Esophagus squamous epithelium (tissue), 4 donors: ENCODE measurements at regions not wholly inside any gene's neighbourhood (a gene's known extent, or its start where the extent isn't known, plus 50 kb on each side); places are given as distances from the start of the nearest gene placed in this dataset.

Experiments
- POLR2A ChIP-seq, 4 donors: fragments of 450-650 bp; IDR thresholded peaks; one replicate each; pipeline ENCODE4 v1.6.1; 2017; ENCODE audit warnings: antibody characterized with exemption in 4 of 4, mild to moderate bottlenecking in 4 of 4, moderate library complexity in 3 of 4
- TF ChIP-seq, protein P1 (sequence below), 6 experiments: fragments of 450-650 bp in 4 of 6; fragments of 200-600 bp in 2 of 6; sonication (generic) in 2 of 6; IDR thresholded peaks; one replicate each; pipeline ENCODE4 v1.5.1; 2016 to 2019; ENCODE audit warnings: antibody characterized with exemption in 6 of 6, mild to moderate bottlenecking in 4 of 6, moderate library complexity in 4 of 6

DNA sequence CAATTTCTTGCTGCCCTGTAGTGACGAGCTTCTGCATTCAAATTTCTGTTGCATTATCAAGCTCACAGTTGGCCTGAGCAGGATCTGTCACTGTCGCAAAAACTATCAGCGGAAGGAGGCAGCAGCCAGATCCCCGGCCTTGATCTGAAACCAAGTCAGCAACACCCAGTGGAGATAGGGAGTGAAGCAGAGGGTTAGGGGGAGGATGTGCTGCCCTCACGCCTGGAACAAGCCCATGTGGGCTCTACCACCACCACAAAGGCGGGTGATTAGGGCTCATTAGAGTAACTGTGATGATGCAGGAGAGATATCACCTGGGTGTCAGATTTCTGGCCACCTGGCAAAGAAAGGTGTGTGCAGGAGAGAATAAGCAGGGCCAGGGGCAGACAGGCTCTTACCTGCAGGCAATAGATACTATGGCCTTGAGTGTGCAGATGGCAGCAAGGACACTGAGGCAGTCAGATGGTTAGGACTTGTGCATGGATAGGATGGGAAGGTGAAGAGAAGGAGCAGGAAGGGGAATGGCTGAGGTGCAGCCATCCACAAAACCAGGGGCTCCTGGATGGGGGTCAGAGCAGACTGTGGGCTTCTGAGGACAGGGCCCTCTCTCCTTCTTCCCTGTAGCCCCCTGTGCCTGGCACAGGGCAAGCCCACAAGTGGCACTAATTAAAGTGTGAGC lies 417.3 kb downstream of the RPS24 start:
- TF ChIP-seq POLR2A (IDR thresholded peaks at IDR 0.05), result no peak
- TF ChIP-seq, protein P1, sequence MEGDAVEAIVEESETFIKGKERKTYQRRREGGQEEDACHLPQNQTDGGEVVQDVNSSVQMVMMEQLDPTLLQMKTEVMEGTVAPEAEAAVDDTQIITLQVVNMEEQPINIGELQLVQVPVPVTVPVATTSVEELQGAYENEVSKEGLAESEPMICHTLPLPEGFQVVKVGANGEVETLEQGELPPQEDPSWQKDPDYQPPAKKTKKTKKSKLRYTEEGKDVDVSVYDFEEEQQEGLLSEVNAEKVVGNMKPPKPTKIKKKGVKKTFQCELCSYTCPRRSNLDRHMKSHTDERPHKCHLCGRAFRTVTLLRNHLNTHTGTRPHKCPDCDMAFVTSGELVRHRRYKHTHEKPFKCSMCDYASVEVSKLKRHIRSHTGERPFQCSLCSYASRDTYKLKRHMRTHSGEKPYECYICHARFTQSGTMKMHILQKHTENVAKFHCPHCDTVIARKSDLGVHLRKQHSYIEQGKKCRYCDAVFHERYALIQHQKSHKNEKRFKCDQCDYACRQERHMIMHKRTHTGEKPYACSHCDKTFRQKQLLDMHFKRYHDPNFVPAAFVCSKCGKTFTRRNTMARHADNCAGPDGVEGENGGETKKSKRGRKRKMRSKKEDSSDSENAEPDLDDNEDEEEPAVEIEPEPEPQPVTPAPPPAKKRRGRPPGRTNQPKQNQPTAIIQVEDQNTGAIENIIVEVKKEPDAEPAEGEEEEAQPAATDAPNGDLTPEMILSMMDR (IDR thresholded peaks at IDR 0.05), result no peak
